GM18907 (cell line): ENCODE measurements at regions not wholly inside any gene's neighbourhood (a gene's known extent, or its start where the extent isn't known, plus 50 kb on each side); places are given as distances from the start of the nearest gene placed in this dataset.
"Not testable (repeated sequence)": the region's sequence is repeated elsewhere in the genome, so short reads cannot be mapped to it uniquely, and the experiment has no call there.

ENCODE experiments used
- ATAC-seq: cut with Tn5 transposase; IDR thresholded peaks from one replicate; pipeline ENCODE4 v1.9.1; 2021; ENCODE audit warnings: mild to moderate bottlenecking, moderate library complexity; ENCODE audit not compliant: unreplicated experiment

DNA sequence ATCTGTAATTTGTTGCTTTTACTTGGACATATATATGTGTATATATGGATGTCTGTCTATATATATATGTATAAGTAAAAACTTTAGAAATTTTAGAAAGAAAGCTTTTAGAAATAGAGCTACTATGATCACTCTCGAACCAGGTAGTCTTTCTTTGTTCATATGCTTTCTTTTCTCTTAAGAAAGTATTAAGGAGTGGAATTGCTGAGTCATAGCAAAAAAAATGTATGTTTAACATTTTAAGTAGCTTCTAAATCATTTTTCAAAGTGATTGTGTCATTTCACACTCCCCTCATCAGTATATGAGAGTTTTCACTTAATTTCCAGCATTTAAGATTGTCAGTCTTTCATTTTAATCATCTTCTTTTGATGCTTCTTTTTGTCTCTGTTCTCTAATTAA lies 447.9 kb upstream of the TECRL start:
- ATAC-seq, result no peak

GRCh38 chr4:64846417-64846816 lies 437.2 kb upstream of the TECRL start:
- ATAC-seq, result no peak

DNA sequence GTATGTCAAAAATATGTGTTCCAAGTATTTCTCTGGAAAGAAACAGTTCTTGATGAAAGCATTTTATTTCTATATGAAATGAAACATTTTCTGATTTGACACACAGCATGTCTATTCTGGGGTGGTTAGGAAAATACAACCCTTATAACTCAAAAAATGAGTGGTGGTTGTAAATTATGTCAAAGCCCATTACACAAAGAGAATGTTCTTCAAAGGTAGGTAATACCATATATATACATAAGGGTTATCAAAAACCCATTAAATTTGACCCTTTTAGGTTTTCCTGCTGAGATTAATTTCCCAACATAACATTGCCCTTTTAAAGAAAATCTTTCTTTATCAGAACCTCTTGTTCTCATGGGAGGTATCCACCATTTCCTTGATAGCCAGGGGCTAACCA lies 420.5 kb upstream of the TECRL start:
- no peak for ATAC-seq

GRCh38 chr4:64824591-64824990 lies 415.3 kb upstream of the TECRL start:
- no peak for ATAC-seq

- no peak for ATAC-seq
Observed at GRCh38 chr4:64822405-64822804, 413.2 kb upstream of the TECRL start.

GRCh38 chr4:64821219-64821976 lies 412.1 kb upstream of the TECRL start:
- ATAC-seq, result no peak

GRCh38 chr4:64814616-64815015 lies 405.4 kb upstream of the TECRL start:
- ATAC-seq, result no peak

DNA sequence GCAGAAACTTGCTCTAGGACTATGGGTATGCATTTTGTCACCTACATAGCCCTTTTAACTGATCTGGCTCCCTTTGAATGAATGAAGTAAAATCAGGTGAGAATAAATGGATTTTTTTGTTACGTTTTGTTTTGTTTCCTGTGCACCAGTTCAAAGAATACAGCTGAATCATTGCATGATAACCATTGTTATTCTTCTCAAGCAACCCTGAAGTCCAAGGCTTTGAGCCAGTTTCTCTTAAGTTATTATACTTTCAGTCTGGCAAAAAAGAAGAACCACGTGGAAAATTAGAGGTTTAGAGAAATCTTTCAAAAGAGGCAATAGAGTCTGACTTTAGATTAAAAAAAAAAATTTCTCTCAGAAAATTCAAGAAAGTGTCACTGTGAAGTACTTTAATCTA lies 398.6 kb upstream of the TECRL start:
- ATAC-seq, result no peak

GRCh38 chr4:64799751-64800150 lies 390.5 kb upstream of the TECRL start:
- no peak for ATAC-seq

DNA sequence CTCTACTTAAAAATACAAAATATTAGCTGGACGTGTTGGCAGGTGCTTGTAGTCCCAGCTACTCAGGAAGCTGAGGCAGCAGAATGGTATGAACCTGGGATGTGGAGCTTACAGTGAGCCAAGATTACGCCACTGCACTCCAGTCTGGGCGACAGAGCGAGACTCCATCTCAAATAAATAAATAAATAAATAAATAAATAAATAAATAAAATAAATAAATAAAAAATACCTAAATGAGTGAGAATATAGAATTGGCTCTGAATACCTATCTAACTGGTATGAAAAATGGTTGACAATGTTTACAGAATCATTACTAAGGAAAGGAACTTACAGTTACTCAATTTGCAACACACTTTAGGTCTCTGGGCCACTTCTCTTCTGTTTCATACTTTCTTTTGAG lies 389.6 kb upstream of the TECRL start:
- ATAC-seq, result not testable (repeated sequence)

- ATAC-seq, result no peak
Observed at GRCh38 chr4:64796581-64796980, 387.3 kb upstream of the TECRL start.

DNA sequence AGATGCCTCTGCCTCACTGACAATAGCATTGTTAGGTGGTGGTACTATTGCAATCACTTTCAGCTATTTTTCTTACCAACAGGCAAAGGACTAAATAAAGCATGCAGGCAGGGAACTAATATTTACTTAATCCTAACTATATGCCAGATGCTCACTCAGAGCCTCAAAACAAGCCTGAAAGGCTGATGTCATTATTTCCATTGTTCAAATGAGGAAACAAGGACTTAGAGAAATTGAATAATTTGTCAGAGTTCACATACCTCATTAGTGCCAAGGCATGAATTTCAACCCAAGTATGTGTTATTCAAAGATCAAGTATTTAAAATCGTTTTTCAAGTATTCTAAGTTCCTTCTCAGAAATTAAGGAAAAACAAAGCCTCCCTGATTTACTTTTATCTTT lies 374.9 kb upstream of the TECRL start:
- ATAC-seq, result no peak

DNA sequence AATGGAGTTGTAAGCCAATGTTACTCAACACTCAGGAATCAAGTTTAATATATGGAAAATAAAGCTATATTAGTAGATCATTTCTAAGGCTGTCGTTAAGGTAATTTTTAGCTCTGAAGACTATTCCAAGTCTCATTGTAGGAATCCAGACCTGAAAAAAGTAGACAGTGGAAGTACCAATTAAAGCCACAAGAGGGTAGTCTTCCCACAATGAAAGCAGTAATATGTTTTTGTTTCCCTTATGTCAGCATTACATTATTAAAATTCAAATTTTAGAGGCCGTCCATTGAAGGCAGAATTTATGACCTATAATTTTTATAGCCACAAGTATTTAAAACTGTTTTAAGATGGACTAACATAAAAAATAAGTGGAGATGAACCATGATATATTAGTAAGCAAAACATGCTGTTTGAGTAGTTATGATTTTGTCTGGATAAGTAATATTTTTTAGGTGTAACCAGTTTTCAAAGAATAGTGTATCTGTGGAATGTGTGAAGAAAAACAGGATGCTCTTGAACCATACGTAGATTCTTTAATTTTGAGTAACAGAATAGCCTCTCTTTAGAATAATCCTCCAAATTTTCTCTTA lies 372.6 kb upstream of the TECRL start:
- ATAC-seq, result peak; percentile 74

DNA sequence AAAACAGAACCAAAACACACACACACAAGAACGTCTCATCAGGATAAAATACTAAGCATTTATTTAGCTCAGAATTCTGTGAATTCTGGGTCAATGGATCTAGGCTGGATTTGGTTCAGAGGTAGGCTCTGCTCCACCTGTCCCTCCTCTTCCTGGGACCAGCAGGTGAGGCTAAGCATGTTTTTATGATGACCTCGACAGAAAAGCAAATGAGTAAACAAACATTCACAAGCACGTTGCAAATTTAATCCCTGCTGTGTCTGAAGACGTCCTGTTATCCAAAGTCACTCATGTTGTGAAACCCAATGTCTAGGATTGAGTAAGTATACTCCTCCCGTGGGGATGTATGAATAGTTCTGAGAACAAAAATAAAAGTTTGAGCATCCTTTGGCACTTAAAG lies 371.4 kb upstream of the TECRL start:
- no peak for ATAC-seq

DNA sequence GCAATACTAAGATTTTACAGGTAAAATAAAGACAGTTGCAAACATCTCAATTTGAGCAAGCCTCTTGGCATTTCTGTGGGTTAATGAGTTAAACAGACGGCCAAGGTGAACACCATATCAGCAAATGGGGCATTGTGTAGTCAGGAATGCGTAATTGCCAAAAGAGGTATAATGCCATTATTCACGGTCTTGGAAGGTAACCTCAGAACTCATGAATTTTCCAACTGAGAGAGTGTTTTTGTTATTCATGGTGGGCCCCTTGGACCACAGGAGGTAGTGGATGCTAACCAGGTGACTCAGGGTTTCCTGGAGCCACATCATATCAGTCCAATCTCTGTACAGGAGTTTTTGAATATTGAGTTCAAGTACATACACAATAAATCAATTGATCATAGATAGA lies 368.0 kb upstream of the TECRL start:
- no peak for ATAC-seq

DNA sequence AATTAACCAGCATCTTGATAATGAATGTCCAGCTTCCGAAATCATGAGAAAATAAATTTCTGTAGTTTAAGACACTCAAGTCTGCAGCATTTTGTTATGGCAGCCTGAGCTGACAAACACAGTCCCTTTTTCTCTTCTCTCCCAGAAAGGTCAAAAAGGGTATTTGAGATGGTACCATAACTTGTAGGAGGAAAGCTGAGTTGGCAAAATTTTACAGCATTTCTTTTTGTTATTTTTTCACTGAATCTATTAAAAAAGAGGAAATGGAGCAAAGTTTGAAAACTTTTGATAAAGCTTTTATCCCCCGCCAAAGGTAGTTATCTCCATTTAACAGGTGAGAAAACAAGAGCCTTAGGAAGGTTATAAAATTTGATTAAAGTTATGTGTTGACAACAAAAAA lies 367.6 kb upstream of the TECRL start:
- no peak for ATAC-seq

DNA sequence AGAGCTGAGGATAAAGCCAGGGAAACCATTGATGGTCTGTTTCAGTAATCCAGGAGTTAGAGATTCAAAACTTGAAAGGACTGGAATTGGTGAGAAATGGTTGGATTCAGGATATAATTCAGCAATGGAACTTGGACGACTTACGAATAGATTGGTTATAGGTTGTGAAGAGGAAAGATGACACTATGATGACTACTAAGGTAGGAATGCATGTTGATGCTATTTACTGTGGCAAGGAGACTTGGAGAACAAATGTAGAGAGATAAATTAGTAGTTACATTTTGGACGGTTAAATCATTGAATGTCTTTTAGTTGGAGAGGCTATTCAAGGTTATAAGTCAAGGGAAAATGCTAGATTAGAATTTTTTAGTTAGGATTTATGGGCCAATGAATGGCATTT lies 365.4 kb upstream of the TECRL start:
- no peak for ATAC-seq

- no peak for ATAC-seq
Observed at GRCh38 chr4:64771149-64771548, 361.9 kb upstream of the TECRL start.

DNA sequence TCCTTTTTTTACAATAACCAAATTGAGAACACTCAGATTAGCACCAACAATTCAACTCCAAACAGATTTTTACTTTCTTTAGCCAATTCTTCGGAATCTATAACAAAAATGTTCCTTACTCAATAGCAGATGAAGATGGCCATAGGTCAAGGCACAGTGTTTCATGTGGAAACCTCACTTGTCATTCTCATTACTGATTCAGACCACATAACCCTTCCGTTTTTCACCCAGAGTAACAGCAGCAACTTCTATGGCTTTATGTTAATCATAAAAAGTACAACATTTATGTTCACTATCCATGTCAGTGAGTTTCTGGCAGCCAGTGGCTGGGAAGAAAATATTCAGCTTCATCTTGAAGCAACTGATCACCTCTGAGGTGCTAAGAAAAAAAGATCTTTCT lies 358.3 kb upstream of the TECRL start:
- no peak for ATAC-seq

- no peak for ATAC-seq
Observed at GRCh38 chr4:64766565-64766964, 357.3 kb upstream of the TECRL start.

DNA sequence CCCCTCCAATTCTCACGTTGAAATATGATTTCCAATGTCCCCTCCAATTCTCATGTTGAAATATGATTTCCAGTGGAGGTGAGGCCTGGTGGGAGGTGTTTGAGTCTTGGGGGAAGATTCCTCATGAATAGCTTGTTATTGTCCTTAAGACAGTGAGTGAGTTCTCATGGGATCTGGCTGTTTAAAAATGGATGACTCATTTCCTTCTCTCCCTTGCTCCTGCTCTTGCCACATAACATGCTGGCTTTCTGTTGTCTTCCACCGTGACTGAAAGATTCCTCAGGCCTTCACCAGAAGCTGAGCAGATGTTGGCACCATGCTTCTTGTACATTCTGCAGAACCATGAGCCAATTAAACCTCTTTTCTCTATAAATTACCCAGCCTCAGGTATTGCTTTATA lies 346.8 kb upstream of the TECRL start:
- ATAC-seq, result no peak

GRCh38 chr4:64747919-64748715 lies 338.9 kb upstream of the TECRL start:
- no peak for ATAC-seq
